ENCODE measurements at regions not wholly inside any gene's neighbourhood (a gene's known extent, or its start where the extent isn't known, plus 50 kb on each side); places are given as distances from the start of the nearest gene placed in this dataset.
"Not testable (repeated sequence)": the region's sequence is repeated elsewhere in the genome, so short reads cannot be mapped to it uniquely, and the experiment has no call there.

- no peak for DNase-seq
These were observed 88.8 kb upstream of the GSE1 start for GRCh38 chr16:85524365-85524629.

GRCh38 chr16:85524630-85525419, 88.3 kb upstream of the GSE1 start:
- peak; percentile 48 for DNase-seq

DNA sequence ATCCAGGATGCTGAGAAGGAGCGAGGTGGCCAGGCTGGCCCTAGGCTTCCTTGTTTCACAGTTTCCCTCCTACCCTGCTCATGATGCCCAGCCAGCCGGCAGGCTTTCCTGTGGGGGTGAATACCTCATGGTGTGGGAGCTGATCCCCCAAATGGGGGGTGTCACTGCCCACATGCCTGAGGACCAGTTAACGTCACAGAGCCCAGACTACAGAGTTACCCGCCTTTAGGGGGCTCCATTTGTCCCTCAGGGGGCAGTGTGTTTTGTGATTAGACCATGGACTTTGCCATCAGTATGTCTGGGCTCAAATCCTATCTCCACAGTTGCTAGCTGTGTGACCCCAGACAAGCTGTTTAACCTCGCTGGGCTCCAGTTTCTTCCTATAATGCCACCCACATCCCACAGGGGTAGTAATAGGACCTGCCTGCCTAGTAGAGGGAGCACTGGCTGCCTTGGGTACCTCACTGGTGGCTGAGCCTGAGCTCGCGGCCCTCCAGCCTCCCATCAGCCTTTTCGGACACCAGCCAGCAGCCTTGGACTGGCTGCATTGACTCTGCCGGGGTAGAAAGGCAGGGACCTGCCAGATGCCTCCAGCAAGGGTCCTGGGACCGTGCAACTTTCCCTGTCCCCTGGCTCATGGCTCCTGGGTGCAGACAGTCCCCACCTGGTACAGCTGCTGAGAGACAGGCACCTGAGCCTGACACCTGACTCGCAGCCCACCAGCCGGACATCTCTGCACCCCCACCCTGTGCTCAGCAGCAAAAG, 87.5 kb upstream of the GSE1 start:
- DNase-seq, result no peak

- no peak for DNase-seq
These were observed 86.7 kb upstream of the GSE1 start for GRCh38 chr16:85526185-85526974.

DNA sequence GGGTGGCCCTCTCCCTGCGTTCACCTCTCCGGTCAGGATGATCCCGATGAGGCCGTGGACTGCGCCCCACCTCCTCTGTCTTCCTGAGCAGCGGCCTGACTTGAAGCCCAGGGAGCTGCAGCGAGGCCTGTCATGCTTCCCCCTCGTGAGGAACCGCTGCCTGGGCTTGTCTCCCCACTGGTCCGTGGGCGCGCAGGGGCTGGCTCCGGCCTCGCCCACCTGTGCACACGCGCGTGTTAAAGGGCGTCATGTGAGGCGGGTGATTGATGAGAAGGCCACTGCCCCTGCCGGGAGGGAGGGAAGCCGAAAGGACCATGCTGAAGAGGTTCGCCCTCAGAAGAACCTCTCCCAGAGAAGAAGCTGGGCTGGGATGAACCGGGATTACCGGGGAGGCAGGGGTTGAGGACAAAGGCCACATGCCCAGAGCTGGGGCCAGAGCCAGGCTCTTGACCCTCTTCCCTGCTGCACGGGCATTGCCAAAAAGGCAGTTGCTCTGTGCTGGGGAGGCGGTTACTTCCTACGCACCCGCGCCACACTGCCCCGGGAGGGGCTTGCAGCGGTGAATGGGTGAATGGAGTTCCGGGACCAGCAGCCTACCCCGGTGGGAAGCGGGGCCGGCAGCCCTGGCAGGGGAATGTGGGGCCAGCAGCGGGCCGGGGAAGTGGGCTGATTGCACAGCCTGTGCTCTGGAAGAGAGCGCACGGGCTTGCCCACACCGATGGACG, 85.9 kb upstream of the GSE1 start:
- no peak for DNase-seq

DNA sequence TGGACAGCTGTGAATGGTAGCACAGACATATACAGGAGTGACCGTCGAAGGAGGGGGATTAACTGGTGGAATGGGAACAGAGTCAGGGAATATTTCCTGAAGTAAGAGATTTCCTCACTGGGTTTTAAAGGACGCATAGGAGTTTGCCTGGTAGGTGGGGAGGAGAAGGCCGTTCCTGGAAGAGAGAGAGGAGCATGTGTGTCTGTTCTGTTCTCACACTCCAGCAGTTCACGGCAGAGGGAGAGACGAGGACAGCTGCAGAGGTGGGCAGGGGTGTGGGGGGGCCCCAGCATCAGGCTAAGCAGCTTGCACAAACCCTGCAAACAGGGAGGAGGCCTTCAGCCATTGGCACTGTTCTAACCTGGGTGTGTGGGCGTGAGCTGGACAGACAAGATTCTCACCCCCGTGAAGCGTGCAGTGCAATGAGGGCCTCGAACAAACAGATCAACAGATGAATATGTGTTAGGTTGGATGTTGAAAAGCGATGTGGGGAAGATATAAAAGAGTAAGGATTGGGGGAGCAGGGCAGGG, 85.3 kb upstream of the GSE1 start:
- DNase-seq, result no peak

DNA sequence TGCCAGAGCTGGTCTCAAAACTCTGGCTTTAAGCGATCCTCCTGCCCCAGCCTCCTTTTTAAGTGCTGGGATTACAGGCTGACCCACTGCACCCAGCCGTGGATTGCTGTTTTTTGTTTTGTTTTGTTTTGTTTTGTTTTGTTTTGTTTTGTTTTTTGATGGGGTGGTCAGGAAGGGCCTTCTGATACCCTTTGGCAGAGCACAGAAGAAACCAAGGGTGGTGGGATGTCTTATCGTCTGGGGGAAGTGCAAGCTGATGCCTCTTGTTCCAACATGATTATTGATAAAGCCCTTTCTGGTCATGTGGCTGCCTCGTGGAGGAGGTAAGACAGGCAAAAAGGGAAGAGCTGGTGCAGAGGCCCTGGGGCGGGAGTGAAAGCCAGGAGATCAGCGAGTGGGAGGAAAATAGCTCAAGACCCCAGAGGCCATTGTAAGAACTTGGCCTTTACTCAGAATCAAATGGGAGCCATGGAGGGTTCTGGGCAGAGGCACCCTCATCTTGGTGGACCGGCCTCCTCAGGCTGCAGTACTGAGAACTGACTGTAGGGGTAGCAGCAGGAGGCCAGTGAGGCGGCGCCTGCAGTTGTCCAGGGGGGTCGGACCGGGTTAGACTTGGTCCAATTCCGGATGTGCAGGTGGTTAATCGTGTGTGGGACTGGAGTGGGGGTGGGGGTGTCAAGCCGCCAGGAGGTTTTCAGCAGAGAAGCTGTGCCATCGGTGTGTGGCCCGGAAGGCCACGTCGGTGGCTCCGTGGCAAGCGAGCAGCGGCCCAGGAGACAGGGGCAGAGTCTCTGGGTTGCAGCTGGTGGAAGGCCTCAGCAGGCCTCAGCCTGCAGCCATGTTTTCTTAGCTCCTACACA, 84.4 kb upstream of the GSE1 start:
- DNase-seq, result no peak

DNA sequence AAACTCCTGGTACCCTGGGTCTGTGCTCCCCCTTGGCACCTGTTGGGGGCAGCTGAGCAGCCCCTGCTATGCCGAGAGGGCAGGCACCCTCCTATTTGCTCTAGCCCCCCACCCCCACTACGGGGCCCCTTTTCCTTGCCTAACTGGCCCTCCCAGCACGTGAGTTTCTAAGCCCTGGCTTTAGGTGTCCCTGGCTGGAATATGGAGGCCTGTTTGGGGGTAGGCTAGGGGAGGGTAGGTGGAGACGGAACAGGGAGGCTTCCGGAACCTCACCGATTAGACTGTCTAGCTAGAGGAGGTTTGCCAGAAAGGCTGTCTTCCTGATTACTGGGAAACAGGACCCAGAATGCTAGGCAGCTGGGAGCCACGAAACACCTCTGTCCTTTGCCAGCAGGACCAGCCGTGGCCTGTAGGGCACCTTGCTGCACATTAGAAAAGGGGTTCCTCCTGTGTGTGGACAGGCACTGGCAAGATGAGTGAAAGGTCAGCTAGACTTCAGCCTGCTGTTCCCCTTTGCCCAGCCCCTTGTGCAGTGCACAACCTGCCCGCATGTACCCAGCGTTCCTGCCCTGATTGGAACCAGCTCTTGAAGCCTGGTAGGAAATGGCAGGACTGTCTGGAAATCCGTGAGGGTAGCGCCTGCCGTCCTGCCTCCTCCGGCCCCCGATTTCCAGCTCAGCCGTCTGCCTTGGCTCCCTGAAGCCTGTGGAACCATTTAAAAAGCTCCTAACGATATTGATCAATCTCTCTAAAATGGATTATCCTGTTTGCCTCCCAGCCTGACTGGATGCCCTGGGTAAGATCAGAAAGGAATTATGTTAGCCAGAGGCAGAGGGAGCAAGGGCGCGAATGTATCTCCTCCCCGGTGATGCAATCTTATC, 83.4 kb upstream of the GSE1 start:
- no peak for DNase-seq

DNA sequence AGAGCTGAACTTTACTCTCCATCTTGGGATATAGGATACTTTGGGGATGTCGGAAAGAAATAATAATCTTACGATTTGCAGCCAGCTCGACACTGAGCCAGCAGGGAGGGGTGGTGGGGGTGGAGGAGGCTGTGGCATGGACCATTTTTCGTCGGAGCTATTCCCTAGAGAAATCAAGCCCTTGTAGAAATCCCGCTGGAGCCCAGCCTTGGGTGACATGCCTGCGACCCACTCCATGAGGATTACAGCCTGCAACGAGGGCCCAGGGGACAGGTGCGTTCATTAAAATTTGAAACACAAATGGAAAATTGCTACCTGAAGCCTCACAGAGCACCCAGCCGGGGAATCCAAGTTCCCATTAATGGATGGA, 82.8 kb upstream of the GSE1 start:
- no peak for DNase-seq

DNA sequence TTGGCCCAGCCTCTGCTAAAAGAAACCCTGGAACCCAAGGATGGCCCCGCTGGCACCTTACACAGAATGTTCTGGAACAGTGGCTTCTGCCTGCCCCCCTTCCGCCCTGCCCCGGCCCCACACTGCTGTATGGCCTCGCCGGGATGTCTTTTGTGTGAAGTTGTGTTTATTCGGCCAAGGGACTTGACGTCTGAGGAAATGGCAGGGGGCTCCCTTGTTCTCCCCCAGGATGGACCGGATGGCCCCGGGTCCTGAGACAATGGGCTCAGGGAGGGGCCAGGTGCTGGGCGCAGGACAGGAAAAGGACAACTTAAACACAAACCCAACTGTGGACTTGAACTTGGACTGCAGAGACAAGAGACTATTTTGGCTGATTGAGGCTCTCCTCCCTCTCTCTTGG, 81.6 kb upstream of the GSE1 start:
- DNase-seq, result no peak

GRCh38 chr16:85532147-85532546, 81.0 kb upstream of the GSE1 start:
- no peak for DNase-seq

GRCh38 chr16:85533593-85533992, 79.5 kb upstream of the GSE1 start:
- DNase-seq, result not testable (repeated sequence)

DNA sequence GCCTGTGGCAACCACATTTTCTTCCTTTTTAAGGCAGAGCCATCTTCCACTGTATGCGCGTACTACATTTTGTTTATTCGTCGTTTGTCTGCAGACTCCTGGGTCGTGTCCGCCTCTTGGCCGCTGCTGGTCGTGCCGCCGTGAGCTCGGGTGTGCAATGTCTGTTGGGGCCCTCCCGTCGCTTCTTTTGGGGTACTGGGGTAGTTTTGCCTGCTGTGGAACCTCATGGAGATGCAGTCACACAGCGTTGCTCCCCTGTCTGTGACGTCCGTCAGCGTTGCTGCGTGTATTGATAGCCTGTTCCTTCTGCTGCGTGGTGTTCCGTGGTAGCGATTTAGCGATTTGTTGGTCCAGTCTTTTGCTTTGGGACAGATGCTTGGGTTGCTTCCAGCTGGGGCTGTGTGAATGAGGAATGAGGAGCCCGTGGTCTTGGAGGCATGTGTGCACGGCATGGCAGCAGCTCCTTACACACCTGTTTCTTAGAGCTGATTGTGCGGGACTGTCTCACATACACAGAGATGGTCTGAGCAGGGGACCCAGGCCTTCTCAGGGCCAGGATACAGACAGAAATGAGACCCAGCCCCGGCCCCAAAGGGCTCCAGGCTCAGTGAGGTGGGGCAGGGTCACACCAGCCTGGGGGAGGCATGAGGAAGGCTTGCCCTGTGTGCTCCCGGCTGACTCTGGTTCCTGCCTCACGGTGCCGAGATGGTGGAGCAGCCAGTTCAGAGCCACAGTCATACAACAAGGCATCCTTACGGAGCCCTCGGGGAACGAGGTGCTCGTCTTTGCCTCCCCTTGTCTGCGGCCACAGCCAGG, 78.4 kb upstream of the GSE1 start:
- no peak for DNase-seq

DNA sequence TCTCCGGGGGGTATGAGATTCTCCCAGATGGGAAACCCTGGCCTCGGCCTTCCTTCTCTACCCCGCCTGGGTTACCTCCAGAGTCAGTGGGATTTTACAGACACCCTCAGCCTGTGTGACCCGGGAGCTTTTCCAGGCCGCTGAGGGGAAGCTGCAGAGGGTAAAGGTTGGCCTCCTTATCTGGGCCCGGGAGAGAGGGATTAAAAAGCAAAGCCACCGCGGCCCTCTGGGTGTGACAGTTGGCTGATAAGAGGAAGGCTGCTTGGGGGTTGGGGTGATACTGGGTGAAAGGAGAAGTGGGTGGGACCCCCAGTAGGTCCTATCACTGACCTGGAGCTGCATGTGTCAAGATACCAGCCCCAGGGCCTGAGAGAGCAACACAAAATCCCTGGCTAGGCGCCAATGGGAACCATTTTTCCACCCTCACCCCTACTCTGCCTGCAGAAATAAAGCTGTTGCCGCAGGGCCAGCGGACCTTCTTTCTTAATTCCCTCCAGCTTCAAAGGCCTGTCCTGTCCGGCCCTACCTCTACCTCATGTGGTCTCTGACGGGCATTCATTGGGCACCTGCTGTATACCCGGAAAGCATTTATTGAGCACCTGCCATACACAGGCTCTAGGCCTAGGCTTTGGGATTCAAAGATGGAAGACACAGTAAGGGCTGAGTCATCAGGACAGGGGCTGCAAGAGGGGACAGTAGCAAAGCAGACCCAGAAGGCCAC, 77.6 kb upstream of the GSE1 start:
- DNase-seq, result no peak

- DNase-seq, result no peak
These were observed 77.1 kb upstream of the GSE1 start for GRCh38 chr16:85536073-85536410.

DNA sequence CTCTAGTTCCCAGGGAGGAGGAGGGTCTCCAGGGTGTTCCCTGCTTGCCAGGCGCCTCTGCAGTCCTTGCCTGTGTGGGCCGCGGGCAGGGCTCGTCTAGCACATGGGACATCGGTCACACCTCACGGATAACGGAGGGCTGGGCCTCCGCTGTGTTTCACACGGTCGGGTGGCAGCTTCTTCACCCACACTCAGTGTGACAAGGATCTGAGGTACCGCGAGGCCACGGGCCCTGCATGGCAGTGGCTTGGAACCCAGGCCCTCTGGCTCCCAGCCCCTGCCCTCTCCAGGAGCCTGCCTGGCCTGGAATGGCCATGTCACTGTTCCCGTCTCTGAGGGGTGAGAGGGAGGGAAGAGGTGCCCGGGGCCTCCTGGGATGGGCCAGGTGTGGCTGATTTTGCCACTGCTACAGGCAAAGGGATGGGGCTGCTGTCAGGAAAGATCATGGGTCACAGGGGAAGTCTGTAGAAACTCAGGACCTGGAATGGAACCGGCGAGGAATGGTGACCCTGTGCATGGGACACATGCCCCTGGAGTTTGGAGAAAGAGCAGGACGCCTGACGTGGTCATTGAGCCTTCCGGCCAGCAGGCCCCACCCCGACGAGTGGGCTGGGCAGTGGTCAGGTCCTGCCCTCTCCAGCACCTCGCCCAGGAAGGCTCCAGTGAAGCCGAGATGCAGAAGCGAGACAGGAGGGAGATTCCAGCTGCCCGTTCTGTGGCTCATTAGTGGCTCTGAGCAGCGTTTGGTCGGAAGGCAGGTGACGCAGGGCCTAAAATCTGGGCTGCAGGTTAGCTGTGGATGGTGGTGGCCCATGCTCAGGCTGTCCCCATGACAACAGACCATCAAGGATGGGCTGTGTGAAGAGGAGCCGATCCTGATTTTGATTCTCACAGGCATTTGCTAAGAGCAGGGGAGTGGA, 76.5 kb upstream of the GSE1 start:
- DNase-seq, result no peak

DNA sequence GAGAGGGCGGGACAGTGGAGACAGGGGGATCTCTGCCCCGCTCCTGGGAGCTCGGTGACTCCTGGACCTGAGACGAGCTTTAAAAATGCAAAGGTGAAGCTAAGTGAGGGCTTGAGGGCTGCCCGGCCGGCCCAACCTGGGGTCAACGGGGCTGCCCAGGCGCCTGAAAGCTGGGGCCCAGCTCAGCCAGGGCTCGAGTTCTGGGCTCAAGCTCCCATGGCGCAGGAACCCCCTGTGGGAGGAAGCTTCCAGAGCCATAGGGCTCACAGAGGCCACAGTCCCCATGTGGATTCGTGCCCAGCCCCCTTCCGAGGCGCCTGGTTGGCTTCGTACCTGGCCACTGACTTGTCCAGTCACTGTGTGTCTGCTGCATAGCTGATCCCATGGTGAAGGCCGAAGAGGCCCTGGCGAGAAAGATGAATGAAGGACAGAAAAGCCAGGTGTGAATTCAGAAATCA, 75.8 kb upstream of the GSE1 start:
- DNase-seq, result no peak

GRCh38 chr16:85537795-85538401, 75.2 kb upstream of the GSE1 start:
- DNase-seq, result no peak

Data from NCI-H1092 treated with DMSO at 0.1 percent for 48 hours (cell line).